AG09319 (cell line): ENCODE measurements at regions not wholly inside any gene's neighbourhood (a gene's known extent, or its start where the extent isn't known, plus 50 kb on each side); places are given as distances from the start of the nearest gene placed in this dataset.
"Not testable (repeated sequence)": the region's sequence is repeated elsewhere in the genome, so short reads cannot be mapped to it uniquely, and the experiment has no call there.

Source experiments
- DNase-seq: peaks from one replicate; pipeline ENCODE4 v3.0.0-alpha.2; 2010; ENCODE audit warnings: low read depth; ENCODE audit errors: extremely low read depth
- CTCF ChIP-seq: IDR thresholded peaks from 2 replicates; pipeline ENCODE4 v1.5.1; 2011; ENCODE audit warnings: low read depth, mild to moderate bottlenecking, inconsistent platforms, low read length, moderate library complexity

GRCh38 chr1:241447031-241447644 lies 72.4 kb downstream of the FH start:
- no peak for DNase-seq
- TF ChIP-seq CTCF, result no peak

GRCh38 chr1:241444836-241445235 lies 74.7 kb downstream of the FH start:
- TF ChIP-seq CTCF, result no peak
- DNase-seq, result no peak

- no peak for TF ChIP-seq CTCF
These were observed 76.0 kb downstream of the FH start for GRCh38 chr1:241443561-241443960.

GRCh38 chr1:241442686-241443085 lies 76.9 kb downstream of the FH start:
- DNase-seq, result no peak
- TF ChIP-seq CTCF, result no peak

More at GRCh38 chr1:241443561-241443960, 76.0 kb downstream of the FH start:
- no peak for DNase-seq

GRCh38 chr1:241440904-241441303 lies 78.7 kb downstream of the FH start:
- no peak for TF ChIP-seq CTCF
- no peak for DNase-seq

GRCh38 chr1:241438686-241439085 lies 80.9 kb downstream of the FH start:
- not testable (repeated sequence) for DNase-seq

- DNase-seq, result no peak
- TF ChIP-seq CTCF, result no peak
These were observed 75.2 kb upstream of the RGS7 start for GRCh38 chr1:241432241-241432640.

- DNase-seq, result not testable (repeated sequence)
These were observed 68.1 kb upstream of the RGS7 start for GRCh38 chr1:241425091-241425490.
